ENCODE measurements at regions not wholly inside any gene's neighbourhood (a gene's known extent, or its start where the extent isn't known, plus 50 kb on each side); places are given as distances from the start of the nearest gene placed in this dataset.

DNA sequence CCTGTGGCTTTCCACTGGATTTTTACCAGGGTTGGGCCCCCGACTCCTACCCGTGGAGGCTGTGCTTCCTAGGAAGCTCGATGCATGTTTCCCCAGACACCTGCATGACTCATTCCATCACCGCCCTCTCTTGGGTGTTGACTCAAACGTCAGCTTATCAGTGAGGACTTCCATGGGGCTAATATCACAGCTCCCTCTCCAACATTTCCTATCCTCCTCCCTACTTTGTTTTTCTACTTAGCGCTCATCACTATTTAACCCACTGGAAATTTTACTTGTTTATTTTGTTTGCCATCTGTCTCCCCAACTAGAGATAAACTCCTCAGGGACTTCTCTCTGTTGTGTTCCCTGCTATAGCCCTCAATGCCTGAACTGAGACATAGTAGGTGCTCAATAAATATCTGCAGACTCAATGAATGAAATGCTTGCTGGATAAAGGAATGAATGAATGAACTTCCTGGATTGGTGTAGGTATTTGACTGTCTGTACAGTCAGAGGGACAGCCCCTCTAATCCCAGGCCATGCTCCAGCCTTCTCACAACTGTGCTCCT is 55.9 kb upstream of the EPCAM start:
- POLR2A ChIA-PET: no interaction called here
- H3K9ac ChIP-seq (replicated peaks; ENCODE audit: extremely low read depth, insufficient read depth, low read length): no peak overlapping the region
- no peaks in the 10 kb centered on the region for H3K4me1 ChIP-seq (ENCODE audit: control insufficient read depth, extremely low read depth, insufficient read depth, low read length)
- H3K79me2 ChIP-seq (ENCODE audit: control insufficient read depth, insufficient read depth, low read length): no peaks in the 10 kb centered on the region
- TF ChIP-seq MAX (IDR thresholded peaks at IDR 0.05; ENCODE audit: insufficient read depth, insufficient read length): no peak
- TF ChIP-seq EZH2 (IDR thresholded peaks at IDR 0.05; ENCODE audit: borderline replicate concordance, low read depth, low read length, severe bottlenecking): no peak
- TF ChIP-seq CTCF (IDR thresholded peaks at IDR 0.05; ENCODE audit: extremely low read depth in 1 of 2, insufficient read depth in 1 of 2, low read depth in 1 of 2, low read length in 2 of 2): no peak
- no peak for TF ChIP-seq GATA2 (IDR thresholded peaks at IDR 0.05; ENCODE audit: insufficient read depth, insufficient read length, low read depth, low read length)
- no peak for TF ChIP-seq FOS (IDR thresholded peaks at IDR 0.05; ENCODE audit: borderline replicate concordance, insufficient read depth, low read length)
- no peak for TF ChIP-seq POLR2A (IDR thresholded peaks at IDR 0.05; ENCODE audit: low read depth, low read length)
- no peak for TF ChIP-seq MYC (IDR thresholded peaks at IDR 0.05; ENCODE audit: low read depth, low read length)
- no peak for TF ChIP-seq POLR2AphosphoS5 (IDR thresholded peaks at IDR 0.05; ENCODE audit: insufficient read depth, low read depth, low read length)
- no peak for TF ChIP-seq JUN (IDR thresholded peaks at IDR 0.05; ENCODE audit: borderline replicate concordance, insufficient read depth, insufficient read length, low read depth)
- no peaks in the 10 kb centered on the region for H4K20me1 ChIP-seq (replicated peaks; ENCODE audit: control insufficient read depth, extremely low read depth, insufficient read depth, low read length)
- H3K36me3 ChIP-seq (ENCODE audit: control insufficient read depth in 2 of 2, extremely low read depth in 1 of 2, insufficient read depth in 2 of 2, low read length in 2 of 2): no peaks in the 10 kb centered on the region
- dilution Hi-C loops (cut with MboI; ENCODE audit: extremely low pct_ligation_motif_present, low sequenced_read_pairs) (no loop called here), intact Hi-C loops (cut with micrococcal nuclease) (no loop called here)
- H3K9me1 ChIP-seq (replicated peaks; ENCODE audit: control insufficient read depth, extremely low read depth, insufficient read depth, low read length): no peaks in the 10 kb centered on the region
- no peak overlapping the region for H3K27ac ChIP-seq (ENCODE audit: insufficient read depth, low read depth, low read length)
- H3K27me3 ChIP-seq (ENCODE audit: control insufficient read depth in 2 of 2, insufficient read depth in 2 of 2, low read length in 2 of 2): no peaks in the 10 kb centered on the region
- FAIRE-seq: no peak
- no TSS peak for BruUV-seq (replicated peaks)
- H3K4me3 ChIP-seq (replicated peaks in 1 of 3; ENCODE audit: insufficient read depth in 1 of 3, low read depth in 1 of 3, low read length in 3 of 3): no peak overlapping the region
- CTCF ChIA-PET: interaction anchor here (1.0 to 3.5 kb wide), 6 partner anchors 10 to 394 kb away, joined by 3 to 21 read pairs (median 4); no protein-coding TSS in a partner anchor
- no peak for DNase-seq (ENCODE audit: low read depth, low spot score)
- H3K9me3 ChIP-seq (replicated peaks; ENCODE audit: control insufficient read depth, insufficient read depth, low read length): no peaks in the 10 kb centered on the region
- no peak overlapping the region for H3K4me2 ChIP-seq (ENCODE audit: insufficient read depth, low read length)
- no peak overlapping the region for H2AFZ ChIP-seq (ENCODE audit: low read depth, low read length)
